Suprapubic skin (tissue), 3 donors: ENCODE measurements at regions not wholly inside any gene's neighbourhood (a gene's known extent, or its start where the extent isn't known, plus 50 kb on each side); places are given as distances from the start of the nearest gene placed in this dataset.

ENCODE experiments used
- CTCF ChIP-seq, 2 donors: fragments of 200-600 bp in 1 of 2; fragments of 450-650 bp in 1 of 2; sonication (generic) in 1 of 2; IDR thresholded peaks; one replicate each; pipeline ENCODE4 v1.5.1; 2016 to 2019; ENCODE audit warnings: antibody characterized with exemption in 2 of 2, mild to moderate bottlenecking in 1 of 2, moderate library complexity in 1 of 2
- EP300 ChIP-seq: sonication (generic); formaldehyde crosslinking; IDR thresholded peaks from one replicate; pipeline ENCODE4 v1.6.1; 2017; ENCODE audit warnings: antibody characterized with exemption
- POLR2A ChIP-seq, 2 donors: fragments of 450-650 bp; IDR thresholded peaks; one replicate each; pipeline ENCODE4 v1.6.1; 2017; ENCODE audit warnings: antibody characterized with exemption in 2 of 2, mild to moderate bottlenecking in 2 of 2, moderate library complexity in 2 of 2

GRCh38 chrY:7815921-7816320 lies 904.4 kb upstream of the AMELY start:
- TF ChIP-seq CTCF (IDR thresholded peaks at IDR 0.05): no peak
- TF ChIP-seq POLR2A (IDR thresholded peaks at IDR 0.05): no peak
- no peak for TF ChIP-seq EP300
